HCT116 (cell line): ENCODE measurements at regions not wholly inside any gene's neighbourhood (a gene's known extent, or its start where the extent isn't known, plus 50 kb on each side); places are given as distances from the start of the nearest gene placed in this dataset.

Source experiments
- ATAC-seq: fragments of 200-7000 bp; cut with Tn5 transposase; 2 replicates; pipeline ENCODE4 v1.9.1; 2020; ENCODE audit warnings: mild to moderate bottlenecking, moderate library complexity
- BruUV-seq: library from RNA; stranded (reverse); fragments of 400-500 nt; replicated peaks from 2 replicates; lab custom pipeline; 2021; lab: Mats Ljungman, UMichigan
- CTCF ChIA-PET: fragments of 300-600 bp; sonication (Branson Sonifier 250); formaldehyde crosslinking; loops from one replicate; lab custom pipeline; 2021; ENCODE audit warnings: antibody characterized with exemption; lab: Charles Lee
- POLR2A ChIA-PET: fragments of 300-600, 350-600 bp; sonication (Branson Sonifier 250); formaldehyde crosslinking; loops from one replicate; lab custom pipeline; 2021; ENCODE audit warnings: antibody characterized with exemption; lab: Charles Lee
- RAD21 ChIA-PET, 2 experiments: fragments of 300-600 bp; sonication (Branson Sonifier 250); formaldehyde crosslinking; loops; one replicate each; lab custom pipeline; 2023; ENCODE audit warnings: low total read pairs in 2 of 2; ENCODE audit not compliant: uncharacterized antibody in 2 of 2, unreplicated experiment in 2 of 2, low non-redundant PET in 1 of 2; lab: Charles Lee
- DNase-seq: peaks from one replicate; pipeline ENCODE4 v3.0.0-alpha.2; 2010; ENCODE audit warnings: low read depth, low spot score
- H2AFZ ChIP-seq: fragments of 200-600 bp; shearing (Covaris generic), sonication (generic); 2 replicates; pipeline ENCODE4 v1.6.1; 2017; ENCODE audit warnings: low read depth, mixed run types, mixed read lengths, antibody characterized with exemption, low read length; ENCODE audit not compliant: poor library complexity, severe bottlenecking
- H3K27ac ChIP-seq: 2 replicates; pipeline ENCODE4 v1.5.1; 2012; ENCODE audit warnings: low read depth, low read length
- H3K27me3 ChIP-seq: fragments of 200-600 bp; sonication (generic); 2 replicates; pipeline ENCODE4 v1.6.1; 2016; ENCODE audit warnings: mixed run types, low read length, mixed read lengths; ENCODE audit not compliant: insufficient read depth
- H3K36me3 ChIP-seq, 2 experiments: fragments of 200-500 bp in 1 of 2; fragments of 200-600 bp in 1 of 2; sonication (Bioruptor generic) in 1 of 2; sonication (generic) in 1 of 2; 2 replicates each; pipeline versions ENCODE4 v1.5.1 to v1.6.1; 2014 to 2016; ENCODE audit warnings: low read length in 2 of 2, inconsistent platforms in 1 of 2, mixed read lengths in 1 of 2, mixed run types in 1 of 2; ENCODE audit not compliant: insufficient read depth in 2 of 2, control insufficient read depth in 1 of 2
- H3K4me1 ChIP-seq, 2 experiments: fragments of 200-600 bp in 1 of 2; sonication (generic) in 1 of 2; 2 replicates each; pipeline versions ENCODE4 v1.5.1 to v1.6.1; 2012 to 2017; ENCODE audit warnings: low read length in 2 of 2, inconsistent platforms in 1 of 2, mild to moderate bottlenecking in 1 of 2, mixed read lengths in 1 of 2, mixed run types in 1 of 2, moderate library complexity in 1 of 2; ENCODE audit not compliant: insufficient read depth in 2 of 2, control insufficient read depth in 1 of 2
- H3K4me2 ChIP-seq: fragments of 200-600 bp; sonication (generic); 2 replicates; pipeline ENCODE4 v1.6.1; 2017; ENCODE audit warnings: mixed run types, low read length, mixed read lengths
- H3K4me3 ChIP-seq, 2 experiments: fragments of 200-600 bp in 1 of 2; sonication (generic) in 1 of 2; replicated peaks in 1 of 2; 2 replicates each; pipeline ENCODE4 v1.5.1; 2011 to 2016; ENCODE audit warnings: low read length in 2 of 2, control low read depth in 1 of 2, low read depth in 1 of 2, mild to moderate bottlenecking in 1 of 2, mixed read lengths in 1 of 2, mixed run types in 1 of 2
- H3K79me2 ChIP-seq: fragments of 200-600 bp; sonication (generic); 2 replicates; pipeline ENCODE4 v1.6.1; 2017; ENCODE audit warnings: mild to moderate bottlenecking, mixed run types, low read length, moderate library complexity, mixed read lengths; ENCODE audit not compliant: insufficient read depth
- H3K9ac ChIP-seq: fragments of 200-600 bp; sonication (generic); 2 replicates; pipeline ENCODE4 v1.6.1; 2016; ENCODE audit warnings: low read length, mixed read lengths
- H3K9me2 ChIP-seq: fragments of 200-600 bp; sonication (generic), shearing (Covaris generic); 2 replicates; pipeline ENCODE4 v1.6.1; 2017; ENCODE audit warnings: mixed run types, mild to moderate bottlenecking, moderate library complexity; ENCODE audit not compliant: insufficient read depth
- H3K9me3 ChIP-seq, 2 experiments: fragments of 200-500 bp in 1 of 2; fragments of 200-600 bp in 1 of 2; sonication (Bioruptor generic) in 1 of 2; sonication (generic) in 1 of 2; 2 replicates each; pipeline ENCODE4 v1.6.1; 2014 to 2017; ENCODE audit warnings: low read length in 2 of 2, mixed read lengths in 2 of 2, inconsistent platforms in 1 of 2, low read depth in 1 of 2, mild to moderate bottlenecking in 1 of 2, mixed run types in 1 of 2, moderate library complexity in 1 of 2; ENCODE audit not compliant: control insufficient read depth in 1 of 2, insufficient read depth in 1 of 2
- H4K20me1 ChIP-seq: fragments of 200-600 bp; sonication (generic), shearing (Covaris generic); 2 replicates; pipeline ENCODE4 v1.6.1; 2017; ENCODE audit warnings: mixed run types, mild to moderate bottlenecking, moderate library complexity; ENCODE audit not compliant: insufficient read depth
- CBX3 ChIP-seq: IDR thresholded peaks from 2 replicates; pipeline ENCODE4 v1.6.1; 2012; ENCODE audit warnings: low read depth
- EGR1 ChIP-seq: IDR thresholded peaks from 2 replicates; pipeline ENCODE4 v1.6.1; 2012; ENCODE audit warnings: low read depth
- EZH2 ChIP-seq: fragments of 200-600 bp; sonication (generic); IDR thresholded peaks from 2 replicates; pipeline ENCODE4 v1.6.1; 2017; ENCODE audit warnings: antibody characterized with exemption, mixed run types
- POLR2A ChIP-seq: IDR thresholded peaks from 2 replicates; pipeline ENCODE4 v1.7.0; 2011; ENCODE audit warnings: borderline replicate concordance; ENCODE audit not compliant: insufficient read depth, insufficient read length; ENCODE audit errors: extremely low read depth
- POLR2AphosphoS5 ChIP-seq: IDR thresholded peaks from 2 replicates; pipeline ENCODE4 v1.6.1; 2011; ENCODE audit warnings: mild to moderate bottlenecking, low read depth, low read length, moderate library complexity
- REST ChIP-seq: IDR thresholded peaks from 2 replicates; pipeline ENCODE4 v1.6.1; 2012; ENCODE audit warnings: low read depth
- SIN3A ChIP-seq: IDR thresholded peaks from 2 replicates; pipeline ENCODE4 v1.6.1; 2012; ENCODE audit warnings: low read depth
- SP1 ChIP-seq: IDR thresholded peaks from 2 replicates; pipeline ENCODE4 v1.6.1; 2012; ENCODE audit warnings: low read depth
- TCF7L2 ChIP-seq: IDR thresholded peaks from 2 replicates; pipeline ENCODE4 v1.7.0; 2011; ENCODE audit warnings: borderline replicate concordance, inconsistent platforms; ENCODE audit not compliant: insufficient read depth, insufficient read length; ENCODE audit errors: extremely low read depth
- ZFX ChIP-seq: fragments of 450-650 bp; IDR thresholded peaks from 2 replicates; pipeline ENCODE4 v1.6.1; 2017
- intact Hi-C: fragments of 100-400 bp; cut with micrococcal nuclease; formaldehyde crosslinking; loops from 2 replicates; pipeline ENCODE4 v1.10.0; 2022
- TF ChIP-seq, protein P1 (sequence below), 3 experiments: fragments of 200-600 bp in 1 of 3; sonication (generic) in 1 of 3; IDR thresholded peaks in 2 of 3; conservative IDR thresholded peaks in 1 of 3; 2 replicates each; pipeline ENCODE4 v1.5.1; 2012 to 2017; ENCODE audit warnings: low read depth in 2 of 3, low read length in 2 of 3, antibody characterized with exemption in 1 of 3, borderline replicate concordance in 1 of 3, control low read depth in 1 of 3, mild to moderate bottlenecking in 1 of 3, mixed read lengths in 1 of 3, mixed run types in 1 of 3, moderate library complexity in 1 of 3; ENCODE audit not compliant: insufficient read depth in 1 of 3

DNA sequence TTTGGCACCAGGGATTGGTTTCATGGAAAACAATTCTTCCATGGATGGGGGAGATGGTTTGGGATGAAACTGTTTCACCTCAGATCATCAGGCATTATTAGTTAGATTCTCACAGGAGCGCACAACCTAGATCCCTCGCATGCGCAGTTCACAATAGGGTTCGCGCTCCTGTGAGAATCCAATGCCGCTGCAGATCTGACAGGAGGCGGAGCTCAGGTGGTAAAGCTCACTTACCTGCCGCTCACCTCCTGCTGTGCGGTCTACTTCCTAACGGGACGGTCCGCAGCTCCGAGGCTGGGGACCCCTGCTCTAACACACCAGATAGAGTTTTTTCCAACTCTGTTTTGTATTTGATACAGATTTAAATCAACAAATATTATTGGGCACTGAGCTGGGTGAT lies 286.5 kb downstream of the MTX2 start:
- H2AFZ ChIP-seq = peak overlapping the region; percentile 72
- H3K79me2 ChIP-seq = no peaks in the 10 kb centered on the region
- no peak overlapping the region for H3K4me3 ChIP-seq
- BruUV-seq = no TSS peak
- CTCF ChIA-PET = interaction anchor here (0.8 to 1.2 kb wide), 6 partner anchors 81 to 429 kb away, joined by 3 to 6 read pairs (median 4); no protein-coding TSS in a partner anchor
- peak overlapping the region; percentile 33 for H3K4me2 ChIP-seq
- RAD21 ChIA-PET = interaction anchor here in 1 of 2 experiments (0.6 kb wide), 1 partner anchor 416 kb away, joined by 3 read pairs; no protein-coding TSS in a partner anchor
- H3K4me1 ChIP-seq = peaks cover 0 to 25% of the 10 kb centered on the region in 2 experiments; a peak in 2 of 4 replicates
- no peaks in the 10 kb centered on the region for H3K36me3 ChIP-seq
- DNase-seq = peak; percentile 16
- POLR2A ChIA-PET = no interaction called here
- 0 out of 2 replicates have a peak, but pooled peaks cover 7% of the 10 kb centered on the region for H3K27me3 ChIP-seq
- TF ChIP-seq POLR2AphosphoS5 (no peak), CBX3 (0 out of 2 replicates have a peak, but pooled peaks have one; percentile 40)
- intact Hi-C loops = no loop called here
- no peak overlapping the region for H3K9ac ChIP-seq
- ATAC-seq = peak; percentile 64
- H3K9me3 ChIP-seq = no peaks in the 10 kb centered on the region
- no peak overlapping the region for H3K27ac ChIP-seq
- no peaks in the 10 kb centered on the region for H4K20me1 ChIP-seq
- no peaks in the 10 kb centered on the region for H3K9me2 ChIP-seq

DNA sequence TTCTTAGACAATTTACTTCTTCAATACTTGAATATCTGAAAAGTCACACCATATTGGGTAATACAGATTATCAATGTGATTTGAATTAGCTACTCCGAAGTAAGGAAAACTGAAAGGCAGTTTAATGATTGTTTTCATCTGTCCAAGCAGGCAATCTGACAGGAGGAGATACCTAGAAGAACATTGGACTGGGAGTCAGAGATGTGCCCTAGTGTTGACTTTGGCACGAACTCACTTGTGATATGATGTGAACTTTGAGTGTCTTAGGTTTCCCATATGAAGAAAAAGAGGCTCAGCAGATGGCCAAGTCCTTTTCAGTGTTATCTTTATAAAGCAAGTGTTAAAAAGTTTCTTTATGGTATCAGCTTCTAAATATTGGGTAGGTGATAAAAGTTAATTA lies 287.1 kb downstream of the MTX2 start:
- Histone ChIP-seq H3K4me2 (no peak overlapping the region), H3K4me1 (peaks cover 0 to 25% of the 10 kb centered on the region in 2 experiments; a peak in 2 of 4 replicates), H4K20me1 (no peaks in the 10 kb centered on the region), H3K4me3 (no peak overlapping the region), H3K9ac (no peak overlapping the region)
- BruUV-seq = no TSS peak
- TF ChIP-seq POLR2A (no peak), SP1 (no peak), EGR1 (no peak), TCF7L2 (no peak), EZH2 (no peak), SIN3A (no peak), POLR2AphosphoS5 (no peak), REST (no peak), ZFX (no peak)
- TF ChIP-seq, protein P1, sequence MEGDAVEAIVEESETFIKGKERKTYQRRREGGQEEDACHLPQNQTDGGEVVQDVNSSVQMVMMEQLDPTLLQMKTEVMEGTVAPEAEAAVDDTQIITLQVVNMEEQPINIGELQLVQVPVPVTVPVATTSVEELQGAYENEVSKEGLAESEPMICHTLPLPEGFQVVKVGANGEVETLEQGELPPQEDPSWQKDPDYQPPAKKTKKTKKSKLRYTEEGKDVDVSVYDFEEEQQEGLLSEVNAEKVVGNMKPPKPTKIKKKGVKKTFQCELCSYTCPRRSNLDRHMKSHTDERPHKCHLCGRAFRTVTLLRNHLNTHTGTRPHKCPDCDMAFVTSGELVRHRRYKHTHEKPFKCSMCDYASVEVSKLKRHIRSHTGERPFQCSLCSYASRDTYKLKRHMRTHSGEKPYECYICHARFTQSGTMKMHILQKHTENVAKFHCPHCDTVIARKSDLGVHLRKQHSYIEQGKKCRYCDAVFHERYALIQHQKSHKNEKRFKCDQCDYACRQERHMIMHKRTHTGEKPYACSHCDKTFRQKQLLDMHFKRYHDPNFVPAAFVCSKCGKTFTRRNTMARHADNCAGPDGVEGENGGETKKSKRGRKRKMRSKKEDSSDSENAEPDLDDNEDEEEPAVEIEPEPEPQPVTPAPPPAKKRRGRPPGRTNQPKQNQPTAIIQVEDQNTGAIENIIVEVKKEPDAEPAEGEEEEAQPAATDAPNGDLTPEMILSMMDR (IDR thresholded peaks at IDR 0.05 in 2 of 3, conservative IDR thresholded peaks at IDR 0.05 in 1 of 3; ENCODE audit: borderline replicate concordance in 1 of 3, insufficient read depth in 1 of 3, low read depth in 2 of 3, low read length in 2 of 3) = no peak
- TF ChIP-seq, all 23 proteins: peak for 0
- no peaks in the 10 kb centered on the region for H3K79me2 ChIP-seq
- H3K27me3 ChIP-seq = 0 out of 2 replicates have a peak, but pooled peaks cover 7% of the 10 kb centered on the region
- ATAC-seq (no peak), DNase-seq (no peak)
- intact Hi-C loops = no loop called here
- ChIA-PET RAD21 (no interaction called here), CTCF (interaction anchor here (0.8 to 1.2 kb wide), 6 partner anchors 81 to 429 kb away, joined by 3 to 6 read pairs (median 4); no protein-coding TSS in a partner anchor), POLR2A (no interaction called here)
- no peaks in the 10 kb centered on the region for H3K9me2 ChIP-seq
- H2AFZ ChIP-seq = no peak overlapping the region
- H3K36me3 ChIP-seq = no peaks in the 10 kb centered on the region
- H3K9me3 ChIP-seq = no peaks in the 10 kb centered on the region
- no peak overlapping the region for H3K27ac ChIP-seq
